ENCODE measurements at regions not wholly inside any gene's neighbourhood (a gene's known extent, or its start where the extent isn't known, plus 50 kb on each side); places are given as distances from the start of the nearest gene placed in this dataset.
"Not testable (repeated sequence)": the region's sequence is repeated elsewhere in the genome, so short reads cannot be mapped to it uniquely, and the experiment has no call there.

- intact Hi-C loops (cut with micrococcal nuclease), result no loop called here
Measured at GRCh38 chr12:46711756-46712155, 114.0 kb downstream of the SLC38A4 start.

- intact Hi-C loops (cut with micrococcal nuclease), result no loop called here
Measured at GRCh38 chr12:46710125-46710743, 115.6 kb downstream of the SLC38A4 start.

- intact Hi-C loops (cut with micrococcal nuclease), result no loop called here
Measured at GRCh38 chr12:46702581-46703344, 123.0 kb downstream of the SLC38A4 start.

- intact Hi-C loops (cut with micrococcal nuclease), result no loop called here
Measured at GRCh38 chr12:46701356-46701755, 124.4 kb downstream of the SLC38A4 start.

- intact Hi-C loops (cut with micrococcal nuclease), result no loop called here
Measured at GRCh38 chr12:46699986-46700385, 125.8 kb downstream of the SLC38A4 start.

- intact Hi-C loops (cut with micrococcal nuclease), result no loop called here
Measured at GRCh38 chr12:46698003-46698402, 127.8 kb downstream of the SLC38A4 start.

GRCh38 chr12:46693518-46693917 lies 132.3 kb downstream of the SLC38A4 start:
- intact Hi-C loops (cut with micrococcal nuclease), result no loop called here

- intact Hi-C loops (cut with micrococcal nuclease), result no loop called here
Measured at GRCh38 chr12:46693034-46693433, 132.8 kb downstream of the SLC38A4 start.

GRCh38 chr12:46692606-46693005 lies 133.2 kb downstream of the SLC38A4 start:
- intact Hi-C loops (cut with micrococcal nuclease), result no loop called here

- intact Hi-C loops (cut with micrococcal nuclease), result no loop called here
Measured at GRCh38 chr12:46686267-46686942, 139.4 kb downstream of the SLC38A4 start.

- intact Hi-C loops (cut with micrococcal nuclease), result not testable (repeated sequence)
Measured at GRCh38 chr12:46684243-46684642, 141.6 kb downstream of the SLC38A4 start.

- intact Hi-C loops (cut with micrococcal nuclease), result no loop called here
Measured at GRCh38 chr12:46682148-46682547, 143.6 kb downstream of the SLC38A4 start.

GRCh38 chr12:46680506-46680905 lies 145.3 kb downstream of the SLC38A4 start:
- intact Hi-C loops (cut with micrococcal nuclease), result no loop called here

GRCh38 chr12:46679754-46680153 lies 146.0 kb downstream of the SLC38A4 start:
- intact Hi-C loops (cut with micrococcal nuclease), result loop anchor here (5.0 kb wide), 4 partner anchors 303 to 552 kb away; no protein-coding TSS in a partner anchor

- intact Hi-C loops (cut with micrococcal nuclease), result loop anchor here (5.0 kb wide), 4 partner anchors 304 to 551 kb away; no protein-coding TSS in a partner anchor
Measured at GRCh38 chr12:46678426-46678825, 147.4 kb downstream of the SLC38A4 start.

- intact Hi-C loops (cut with micrococcal nuclease), result loop anchor here (5.0 kb wide), 4 partner anchors 305 to 550 kb away; no protein-coding TSS in a partner anchor
Measured at GRCh38 chr12:46677749-46678148, 148.0 kb downstream of the SLC38A4 start.

- intact Hi-C loops (cut with micrococcal nuclease), result loop anchor here (5.0 kb wide), 4 partner anchors 305 to 550 kb away; no protein-coding TSS in a partner anchor
Measured at GRCh38 chr12:46676797-46677520, 148.8 kb downstream of the SLC38A4 start.

- intact Hi-C loops (cut with micrococcal nuclease), result loop anchor here (5.0 kb wide), 4 partner anchors 306 to 549 kb away; no protein-coding TSS in a partner anchor
Measured at GRCh38 chr12:46676396-46676795, 149.4 kb downstream of the SLC38A4 start.

- intact Hi-C loops (cut with micrococcal nuclease), result loop anchor here (2.0 to 5.0 kb wide), 5 partner anchors 307 to 685 kb away; partner anchors contain the start of gene SCAF11
Measured at GRCh38 chr12:46675736-46676135, 150.1 kb downstream of the SLC38A4 start.

GRCh38 chr12:46674800-46675199 lies 151.0 kb downstream of the SLC38A4 start:
- intact Hi-C loops (cut with micrococcal nuclease), result loop anchor here (2.0 to 5.0 kb wide), 5 partner anchors 308 to 684 kb away; partner anchors contain the start of gene SCAF11

GRCh38 chr12:46674129-46674528 lies 151.7 kb downstream of the SLC38A4 start:
- intact Hi-C loops (cut with micrococcal nuclease), result loop anchor here (2.0 kb wide), 1 partner anchor 683 kb away; the partner anchor contains the start of gene SCAF11

Measured in T-helper 2 cell treated with Interferon-gamma antibody and Interleukin-4, amounts not matched to agents 100 ng/mL and 5 ng/mL, for 36 hours (primary cell).